ENCODE measurements at regions not wholly inside any gene's neighbourhood (a gene's known extent, or its start where the extent isn't known, plus 50 kb on each side); places are given as distances from the start of the nearest gene placed in this dataset.

- no peak overlapping the region for H3K27ac Mint-ChIP-seq
- DNase-seq = no peak
- CTCF ChIA-PET = no interaction called here
- no peaks in the 10 kb centered on the region for H3K36me3 Mint-ChIP-seq (ENCODE audit: low read depth)
- H3K27me3 Mint-ChIP-seq = no peaks in the 10 kb centered on the region
- ATAC-seq (ENCODE audit: low read depth) = no peak
- no peaks in the 10 kb centered on the region for H3K9me3 Mint-ChIP-seq
- H3K4me1 Mint-ChIP-seq = no peaks in the 10 kb centered on the region
- no peak overlapping the region for H3K4me3 Mint-ChIP-seq
- POLR2A ChIA-PET = no interaction called here
- intact Hi-C loops (cut with micrococcal nuclease) = no loop called here
- no peak for TF ChIP-seq CTCF (IDR thresholded peaks at IDR 0.05)
Measured at GRCh38 chr17:68142595-68142994, 105.2 kb upstream of the AMZ2 start.

GRCh38 chr17:68143425-68143824 lies 104.4 kb upstream of the AMZ2 start:
- no peaks in the 10 kb centered on the region for H3K9me3 Mint-ChIP-seq
- H3K27me3 Mint-ChIP-seq = no peaks in the 10 kb centered on the region
- ATAC-seq (ENCODE audit: low read depth) = no peak
- TF ChIP-seq CTCF (IDR thresholded peaks at IDR 0.05) = no peak
- ChIA-PET CTCF (no interaction called here), POLR2A (no interaction called here)
- no peaks in the 10 kb centered on the region for H3K36me3 Mint-ChIP-seq (ENCODE audit: low read depth)
- no peak overlapping the region for H3K27ac Mint-ChIP-seq
- H3K4me1 Mint-ChIP-seq = no peaks in the 10 kb centered on the region
- H3K4me3 Mint-ChIP-seq = no peak overlapping the region
- intact Hi-C loops (cut with micrococcal nuclease) = no loop called here
- no peak for DNase-seq

GRCh38 chr17:68145088-68145487 lies 102.8 kb upstream of the AMZ2 start:
- no peak for ATAC-seq (ENCODE audit: low read depth)
- intact Hi-C loops (cut with micrococcal nuclease) = no loop called here
- CTCF ChIA-PET = no interaction called here
- H3K4me3 Mint-ChIP-seq = no peak overlapping the region
- no peaks in the 10 kb centered on the region for H3K9me3 Mint-ChIP-seq
- DNase-seq = no peak
- no peak for TF ChIP-seq CTCF (IDR thresholded peaks at IDR 0.05)
- H3K27me3 Mint-ChIP-seq = no peaks in the 10 kb centered on the region
- H3K27ac Mint-ChIP-seq = no peak overlapping the region
- H3K4me1 Mint-ChIP-seq = no peaks in the 10 kb centered on the region
- POLR2A ChIA-PET = no interaction called here
- H3K36me3 Mint-ChIP-seq (ENCODE audit: low read depth) = no peaks in the 10 kb centered on the region

GRCh38 chr17:68148936-68149335 lies 98.9 kb upstream of the AMZ2 start:
- Mint-ChIP-seq H3K36me3 (ENCODE audit: low read depth) (no peaks in the 10 kb centered on the region), H3K9me3 (no peaks in the 10 kb centered on the region), H3K4me3 (no peak overlapping the region), H3K27me3 (no peaks in the 10 kb centered on the region), H3K4me1 (no peaks in the 10 kb centered on the region), H3K27ac (no peak overlapping the region)
- intact Hi-C loops (cut with micrococcal nuclease) = no loop called here
- CTCF ChIA-PET = no interaction called here
- no peak for ATAC-seq (ENCODE audit: low read depth)
- TF ChIP-seq CTCF (IDR thresholded peaks at IDR 0.05) = no peak
- no peak for DNase-seq
- POLR2A ChIA-PET = no interaction called here

- intact Hi-C loops (cut with micrococcal nuclease) = no loop called here
- no peak for TF ChIP-seq CTCF (IDR thresholded peaks at IDR 0.05)
- Mint-ChIP-seq H3K36me3 (ENCODE audit: low read depth) (no peaks in the 10 kb centered on the region), H3K9me3 (no peaks in the 10 kb centered on the region), H3K27ac (no peak overlapping the region), H3K4me3 (no peak overlapping the region), H3K27me3 (no peaks in the 10 kb centered on the region), H3K4me1 (no peaks in the 10 kb centered on the region)
- ATAC-seq (ENCODE audit: low read depth) (no peak), DNase-seq (no peak)
- ChIA-PET CTCF (no interaction called here), POLR2A (interaction anchor here (0.6 kb wide), 1 partner anchor 295 kb away, joined by 3 read pairs; no protein-coding TSS in a partner anchor)
Measured at GRCh38 chr17:68152161-68152571, 95.7 kb upstream of the AMZ2 start.

Data from activated B cell treated with CpG ODN at 0.5 μM for 24 hours (primary cell).